SIG-M5 (cell line): ENCODE measurements at regions not wholly inside any gene's neighbourhood (a gene's known extent, or its start where the extent isn't known, plus 50 kb on each side); places are given as distances from the start of the nearest gene placed in this dataset.

Experiments
- DNase-seq: peaks from one replicate; lab custom pipeline; 2025; lab: John Stamatoyannopoulos, UW

DNA sequence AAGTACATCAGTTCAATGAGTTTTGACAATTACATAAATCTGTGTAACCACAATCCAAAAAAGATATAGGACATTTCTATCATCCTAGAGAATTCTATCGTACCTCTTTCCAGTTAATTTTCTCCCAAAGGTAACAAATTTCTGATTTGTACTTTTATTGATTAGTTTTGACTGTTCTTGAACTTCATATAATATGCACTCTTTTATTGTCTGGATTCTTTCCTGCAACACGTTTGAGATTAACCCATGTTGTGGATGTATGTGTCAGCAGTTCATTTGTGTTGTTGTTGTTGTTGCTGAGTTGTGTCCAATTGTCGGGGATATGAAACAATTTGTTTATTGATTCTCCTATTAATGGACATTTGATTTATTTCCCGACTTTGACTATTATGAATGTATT lies 145.9 kb upstream of the WDR11 start:
- no peak for DNase-seq

GRCh38 chr10:120710076-120710475 lies 141.1 kb upstream of the WDR11 start:
- DNase-seq, result no peak

GRCh38 chr10:120711860-120712259 lies 139.3 kb upstream of the WDR11 start:
- no peak for DNase-seq

DNA sequence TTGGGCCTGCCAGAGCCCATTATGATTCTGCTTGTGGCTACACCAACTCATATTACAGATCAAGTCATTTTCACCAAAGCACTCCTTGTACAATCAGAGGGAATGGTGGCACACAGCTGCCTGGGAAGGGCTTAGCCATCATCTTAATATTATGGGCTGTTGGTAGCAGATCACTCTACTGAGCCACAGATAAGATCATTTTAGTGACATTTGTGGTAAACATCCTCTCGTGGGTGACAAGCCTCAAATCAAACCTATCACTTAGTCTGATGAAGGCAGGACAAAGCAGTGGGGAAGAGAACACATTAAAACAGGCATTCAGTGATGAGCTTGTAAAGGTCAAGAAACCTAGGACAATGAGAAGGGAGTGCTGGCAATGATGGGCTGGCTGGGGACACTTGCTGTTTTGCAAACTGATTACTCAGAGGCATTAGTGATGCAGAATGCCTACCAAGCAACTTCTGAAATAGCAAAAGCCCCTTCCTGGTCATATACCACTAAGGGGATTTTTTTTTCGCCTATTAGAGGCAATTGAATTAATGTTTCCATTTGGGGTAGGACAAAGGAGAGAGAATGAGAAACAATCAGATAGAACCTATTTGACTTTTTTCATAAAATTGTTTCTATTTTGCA lies 137.5 kb upstream of the WDR11 start:
- no peak for DNase-seq

DNA sequence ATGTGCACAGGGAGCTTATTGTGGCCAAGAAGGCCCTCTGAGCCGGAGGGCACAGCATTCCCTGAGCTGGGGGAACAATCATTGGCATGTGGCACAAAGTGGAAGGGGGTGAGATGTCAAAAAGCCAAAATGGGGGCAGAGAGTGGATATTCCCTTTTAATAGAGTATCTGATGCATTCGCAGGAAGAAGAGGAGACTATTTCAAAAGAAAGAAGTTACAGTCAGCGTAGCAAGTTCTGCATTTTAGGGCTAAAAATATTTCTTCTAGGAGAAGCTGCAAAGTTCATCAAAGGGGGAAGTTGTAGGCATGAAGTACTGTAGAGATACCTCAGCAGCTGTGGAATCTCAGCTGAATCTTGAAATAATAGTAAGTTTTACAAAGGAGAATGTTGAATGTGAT lies 136.0 kb upstream of the WDR11 start:
- peak; percentile 9 for DNase-seq

DNA sequence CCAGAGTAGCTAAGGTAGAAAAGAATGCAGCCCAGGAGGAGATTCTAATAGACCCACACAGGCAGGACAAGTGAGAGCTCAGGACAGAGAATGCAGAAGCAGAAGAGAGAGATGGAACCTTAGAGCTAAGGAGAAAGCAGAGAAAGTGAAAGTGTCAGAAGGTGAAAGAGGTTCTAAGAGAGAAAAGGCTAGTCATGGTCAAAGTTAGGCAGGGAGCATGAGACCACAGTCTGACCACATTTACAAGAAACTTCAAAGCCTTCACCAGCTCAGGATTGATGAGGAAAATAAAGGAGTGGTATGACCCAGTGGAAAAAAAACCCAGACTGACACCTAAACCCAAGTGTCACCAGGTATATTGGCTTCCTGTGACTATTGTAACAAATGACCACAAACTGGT lies 131.8 kb upstream of the WDR11 start:
- DNase-seq, result no peak

GRCh38 chr10:120727001-120727400 lies 124.2 kb upstream of the WDR11 start:
- no peak for DNase-seq

- no peak for DNase-seq
Observed at GRCh38 chr10:120729547-120729946, 121.6 kb upstream of the WDR11 start.

- DNase-seq, result no peak
Observed at GRCh38 chr10:120732067-120732466, 119.1 kb upstream of the WDR11 start.

DNA sequence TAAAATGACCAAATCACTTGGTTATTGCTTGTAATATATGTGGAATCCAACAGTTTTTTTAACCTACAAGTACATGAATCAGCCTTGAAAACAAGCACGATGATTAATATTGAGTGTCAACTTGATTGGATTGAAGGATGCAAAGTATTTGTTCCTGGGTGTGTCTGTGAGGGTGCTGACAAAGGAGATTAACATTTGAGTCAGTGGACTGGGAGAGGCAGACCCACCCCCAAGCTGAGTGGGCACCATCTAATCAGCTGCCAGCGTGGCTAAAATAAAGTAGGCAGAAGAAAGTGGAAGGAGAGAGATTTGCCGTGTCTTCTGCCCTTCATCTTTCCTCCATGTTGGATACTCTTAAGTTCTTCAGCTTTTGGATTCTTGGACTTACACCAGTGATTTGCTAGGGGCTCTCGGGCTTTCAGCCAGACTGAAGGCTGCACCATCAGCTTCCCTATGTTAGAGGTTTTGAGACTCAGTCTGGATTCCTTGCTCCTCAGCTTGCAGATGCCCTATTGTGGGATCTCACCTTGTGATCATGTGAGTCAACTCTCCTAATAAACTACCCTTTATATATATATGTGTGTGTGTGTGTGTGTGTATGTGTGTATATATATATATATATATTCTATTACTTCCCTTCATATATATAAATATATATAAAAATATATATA lies 118.4 kb upstream of the WDR11 start:
- DNase-seq, result no peak

- no peak for DNase-seq
Observed at GRCh38 chr10:120734483-120735078, 116.6 kb upstream of the WDR11 start.

- no peak for DNase-seq
Observed at GRCh38 chr10:120735315-120735714, 115.8 kb upstream of the WDR11 start.

DNA sequence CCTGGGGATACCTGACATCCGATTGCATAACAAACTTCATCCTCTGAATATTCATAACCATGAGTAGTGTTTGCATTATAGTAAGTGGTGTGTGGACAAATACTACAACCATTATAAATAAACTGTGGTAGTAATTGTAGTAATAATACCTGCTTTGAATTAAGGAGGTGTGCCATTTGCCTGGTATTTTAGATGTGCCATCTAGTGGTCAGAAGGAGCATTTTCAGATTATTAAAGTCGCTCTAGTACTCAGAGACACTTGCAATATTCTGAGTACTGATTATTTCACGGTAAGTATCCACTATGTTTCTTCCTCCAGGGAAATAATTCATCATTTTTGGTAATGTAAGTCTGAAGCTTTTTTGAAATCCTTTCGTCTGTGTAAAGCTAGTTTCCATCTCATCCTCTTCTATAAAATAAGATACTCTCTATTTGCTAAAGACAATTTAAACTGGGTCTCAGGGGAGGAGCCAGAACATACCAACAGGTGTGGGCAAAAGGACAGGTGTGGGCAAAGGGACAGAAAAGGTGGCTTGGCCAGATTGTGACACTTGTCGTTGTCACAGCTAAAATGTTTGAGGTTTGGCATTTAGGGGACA lies 115.3 kb upstream of the WDR11 start:
- peak; percentile 3 for DNase-seq

DNA sequence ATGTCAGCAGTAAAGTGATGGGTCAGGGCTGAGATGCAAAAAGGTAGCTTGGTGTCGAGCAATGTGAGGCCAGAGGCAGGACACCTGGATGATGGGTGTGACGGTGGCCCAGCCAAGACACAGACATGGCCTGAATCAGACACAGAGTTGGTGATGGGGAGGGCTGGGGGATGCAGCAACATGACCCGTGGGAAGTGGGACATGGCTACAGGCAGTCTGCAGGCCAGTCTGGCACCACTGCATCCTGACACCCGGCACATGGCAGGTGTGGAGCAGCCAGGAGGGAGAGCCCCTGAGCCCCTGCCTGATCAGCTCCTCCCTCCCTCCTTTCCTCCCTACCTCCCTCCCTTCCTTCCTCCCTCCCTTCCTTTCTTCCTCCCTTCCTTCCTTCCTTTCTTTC lies 114.8 kb upstream of the WDR11 start:
- DNase-seq, result no peak

- DNase-seq, result no peak
Observed at GRCh38 chr10:120738658-120739057, 112.5 kb upstream of the WDR11 start.

GRCh38 chr10:120741396-120741795 lies 109.8 kb upstream of the WDR11 start:
- no peak for DNase-seq

DNA sequence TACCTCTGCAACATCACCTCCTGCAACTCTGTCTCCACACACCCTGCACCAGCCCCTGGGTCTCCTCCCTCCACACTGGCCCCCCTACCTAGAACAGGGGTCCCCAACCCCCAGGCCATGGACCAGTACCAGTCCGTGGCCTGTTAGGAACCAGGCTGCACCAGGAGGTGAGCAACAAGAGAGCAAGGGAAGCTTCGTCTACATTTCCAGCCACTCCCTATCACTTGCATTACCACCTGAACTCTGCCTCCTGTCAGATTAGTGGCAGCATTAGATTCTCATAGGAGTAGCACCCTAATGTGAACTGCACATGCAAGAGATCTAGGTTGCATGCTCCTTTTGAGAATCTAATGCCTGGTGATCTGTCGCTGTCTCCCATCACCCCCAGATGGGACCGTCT lies 108.8 kb upstream of the WDR11 start:
- DNase-seq, result no peak

DNA sequence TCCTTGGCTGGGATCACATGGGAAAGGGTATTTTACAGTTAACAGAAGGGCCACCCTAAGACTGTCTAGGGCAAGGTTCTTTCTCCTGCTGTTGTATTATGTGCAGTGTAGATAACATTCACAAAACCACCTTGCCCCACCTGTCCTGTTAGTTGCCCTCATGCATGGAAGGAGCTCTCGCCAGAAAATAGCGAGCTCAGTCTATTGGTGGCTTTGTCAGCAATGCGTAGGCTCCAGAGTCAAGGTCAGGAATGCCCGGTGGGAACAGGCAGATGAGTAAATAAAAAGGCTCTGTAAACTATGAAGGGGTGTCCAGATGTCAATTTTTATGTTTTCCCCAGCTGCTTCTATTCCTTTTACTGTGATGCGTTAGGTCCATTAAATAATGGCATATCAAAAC lies 107.1 kb upstream of the WDR11 start:
- no peak for DNase-seq

DNA sequence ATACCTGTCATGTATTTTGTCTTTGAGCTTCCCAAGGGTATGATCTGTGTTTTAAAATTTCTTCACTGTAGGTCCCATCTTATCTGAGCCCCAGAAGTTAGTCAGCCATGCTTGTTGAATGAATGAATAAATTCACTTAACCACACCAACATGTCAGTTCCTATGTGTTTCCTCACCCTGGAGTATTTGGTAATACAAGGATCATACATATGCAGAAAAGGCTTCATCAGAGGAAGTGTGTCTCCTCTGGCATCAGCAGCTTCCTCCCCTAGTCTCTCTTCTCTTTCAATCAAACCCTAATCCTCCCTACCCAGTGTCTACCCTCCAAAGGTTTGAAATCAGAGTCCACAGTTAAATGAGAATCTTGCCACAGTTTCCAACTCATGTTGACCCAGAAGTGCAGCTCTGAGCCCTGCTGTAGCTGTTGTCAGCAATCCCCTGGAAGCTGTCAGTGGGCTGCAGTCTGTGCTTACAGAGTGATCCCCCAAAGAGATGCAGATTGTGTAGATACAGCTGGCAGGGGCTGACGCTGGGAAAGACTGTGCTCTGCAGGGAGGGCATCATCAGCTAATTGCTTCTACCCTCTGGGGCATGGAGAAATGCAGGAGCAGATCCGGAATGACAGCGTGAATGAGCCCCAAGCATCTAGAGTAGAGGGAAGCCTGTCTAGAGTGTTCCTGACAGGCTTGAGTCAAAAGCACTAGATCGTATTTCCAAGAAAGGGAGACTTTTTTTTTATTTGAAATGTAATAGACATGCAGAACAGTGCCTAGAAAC lies 105.0 kb upstream of the WDR11 start:
- DNase-seq, result no peak

- no peak for DNase-seq
Observed at GRCh38 chr10:120748519-120748918, 102.6 kb upstream of the WDR11 start.

DNA sequence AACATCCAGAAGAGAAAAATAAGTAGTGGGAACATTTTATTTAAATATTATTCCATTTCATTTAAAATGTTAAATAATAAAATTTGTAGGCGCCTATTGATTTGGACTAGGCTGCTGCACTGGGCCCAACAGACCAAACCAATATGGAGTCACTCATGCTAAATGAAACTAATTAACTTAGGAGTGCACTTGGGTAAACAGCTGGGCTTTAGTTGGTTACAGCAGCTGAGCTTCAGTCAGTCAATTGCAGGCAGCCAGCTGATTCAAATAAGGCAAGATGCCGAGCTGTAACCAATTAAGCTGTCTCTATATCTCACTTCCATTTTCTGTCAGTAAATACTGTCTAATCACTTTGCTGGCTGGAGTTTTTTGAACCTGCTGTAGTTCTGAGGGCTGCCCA lies 102.1 kb upstream of the WDR11 start:
- DNase-seq, result no peak

GRCh38 chr10:120749856-120750566 lies 101.2 kb upstream of the WDR11 start:
- no peak for DNase-seq
